Liver (tissue), 8 donors: ENCODE measurements at regions not wholly inside any gene's neighbourhood (a gene's known extent, or its start where the extent isn't known, plus 50 kb on each side); places are given as distances from the start of the nearest gene placed in this dataset.

Source experiments
- DNase-seq: peaks from one replicate; pipeline ENCODE4 v3.0.0-alpha.2; 2017; ENCODE audit warnings: low spot score
- H3K27ac ChIP-seq, 2 donors: one replicate each; pipeline ENCODE4 v1.7.0; 2013; ENCODE audit warnings: inconsistent platforms in 2 of 2, low read length in 2 of 2, control low read depth in 1 of 2, low read depth in 1 of 2, mild to moderate bottlenecking in 1 of 2
- H3K27me3 ChIP-seq, 4 donors: one replicate each; pipeline versions ENCODE4 v1.6.1 to v1.7.0; 2013; ENCODE audit warnings: low read length in 3 of 4, inconsistent platforms in 1 of 4, mild to moderate bottlenecking in 1 of 4, moderate library complexity in 1 of 4; ENCODE audit not compliant: control insufficient read depth in 4 of 4, insufficient read depth in 4 of 4
- H3K36me3 ChIP-seq, 4 donors: one replicate each; pipeline versions ENCODE4 v1.6.1 to v1.7.0; 2013; ENCODE audit warnings: low read length in 3 of 4, mild to moderate bottlenecking in 3 of 4, low read depth in 1 of 4, moderate library complexity in 1 of 4; ENCODE audit not compliant: control insufficient read depth in 4 of 4, insufficient read depth in 3 of 4
- H3K4me1 ChIP-seq, 4 donors: one replicate each; pipeline versions ENCODE4 v1.6.1 to v1.7.0; 2013; ENCODE audit warnings: low read length in 3 of 4, mild to moderate bottlenecking in 3 of 4, moderate library complexity in 1 of 4; ENCODE audit not compliant: control insufficient read depth in 4 of 4, insufficient read depth in 4 of 4
- H3K4me3 ChIP-seq, 3 donors: one replicate each; pipeline versions ENCODE4 v1.6.1 to v1.7.0; 2013; ENCODE audit warnings: low read length in 3 of 3, control low read depth in 1 of 3, low read depth in 1 of 3, mild to moderate bottlenecking in 1 of 3
- H3K9ac ChIP-seq, 2 donors: one replicate each; pipeline ENCODE4 v1.7.0; 2013; ENCODE audit warnings: low read length in 2 of 2, mild to moderate bottlenecking in 2 of 2, moderate library complexity in 2 of 2, control low read depth in 1 of 2, low read depth in 1 of 2
- H3K9me3 ChIP-seq, 4 donors: one replicate each; pipeline versions ENCODE4 v1.6.1 to v1.7.0; 2013; ENCODE audit warnings: low read length in 3 of 4; ENCODE audit not compliant: control insufficient read depth in 4 of 4
- EGR1 ChIP-seq, 2 donors: IDR thresholded peaks; 2 replicates each; pipeline ENCODE4 v1.6.1; 2016 to 2018; ENCODE audit warnings: antibody characterized with exemption in 2 of 2, low read depth in 2 of 2
- FOXA1 ChIP-seq: IDR thresholded peaks from 2 replicates; pipeline ENCODE4 v1.6.1; 2016; ENCODE audit warnings: antibody characterized with exemption
- FOXA2 ChIP-seq: IDR thresholded peaks from 2 replicates; pipeline ENCODE4 v1.6.1; 2016; ENCODE audit warnings: antibody characterized with exemption
- GABPA ChIP-seq, 2 donors: IDR thresholded peaks in 1 of 2; conservative IDR thresholded peaks in 1 of 2; 2 replicates each; pipeline ENCODE4 v1.6.1; 2016; ENCODE audit warnings: antibody characterized with exemption in 2 of 2, mild to moderate bottlenecking in 1 of 2, moderate library complexity in 1 of 2
- HNF4A ChIP-seq, 2 donors: conservative IDR thresholded peaks; 2 replicates each; pipeline ENCODE4 v1.6.1; 2016; ENCODE audit warnings: antibody characterized with exemption in 2 of 2, mild to moderate bottlenecking in 2 of 2
- HNF4G ChIP-seq: IDR thresholded peaks from 2 replicates; pipeline ENCODE4 v1.6.1; 2016; ENCODE audit warnings: antibody characterized with exemption
- JUND ChIP-seq, 2 donors: IDR thresholded peaks; 2 replicates each; pipeline ENCODE4 v1.6.1; 2016; ENCODE audit warnings: antibody characterized with exemption in 2 of 2
- NR2F2 ChIP-seq: IDR thresholded peaks from 2 replicates; pipeline ENCODE4 v1.6.1; 2016; ENCODE audit warnings: antibody characterized with exemption
- RAD21 ChIP-seq, 2 donors: IDR thresholded peaks; 2 replicates each; pipeline ENCODE4 v1.6.1; 2016; ENCODE audit warnings: antibody characterized with exemption in 2 of 2, mild to moderate bottlenecking in 2 of 2
- RXRA ChIP-seq, 2 donors: IDR thresholded peaks; 2 replicates each; pipeline ENCODE4 v1.6.1; 2017 to 2018; ENCODE audit warnings: antibody characterized with exemption in 2 of 2, mild to moderate bottlenecking in 1 of 2
- SP1 ChIP-seq: IDR thresholded peaks from 2 replicates; pipeline ENCODE4 v1.6.1; 2018; ENCODE audit warnings: antibody characterized with exemption, mild to moderate bottlenecking
- TAF1 ChIP-seq: conservative IDR thresholded peaks from 2 replicates; pipeline ENCODE4 v1.6.1; 2016; ENCODE audit warnings: antibody characterized with exemption, mild to moderate bottlenecking
- YY1 ChIP-seq: IDR thresholded peaks from 2 replicates; pipeline ENCODE4 v1.6.1; 2016; ENCODE audit warnings: antibody characterized with exemption, mild to moderate bottlenecking
- WGBS: extraction: QIAGEN DNeasy Blood & Tissue Kit; methylation state at CpG from one replicate; pipeline ENCODE4 v1.1.7; 2013; 5-methylcytosine and 5-hydroxymethylcytosine counted together
- TF ChIP-seq, protein P1 (sequence below): IDR thresholded peaks from 2 replicates; pipeline ENCODE4 v1.6.1; 2016; ENCODE audit warnings: antibody characterized with exemption
- TF ChIP-seq, protein P2 (sequence below): IDR thresholded peaks from 2 replicates; pipeline ENCODE4 v1.6.1; 2016; ENCODE audit warnings: antibody characterized with exemption
- TF ChIP-seq, protein P3 (sequence below): fragments of 150-350 bp; IDR thresholded peaks from 2 replicates; pipeline ENCODE4 v1.5.1; 2017; ENCODE audit warnings: improper control_type of control experiment, low read depth, low read length; ENCODE audit not compliant: missing input control
- TF ChIP-seq, protein P4 (sequence below): IDR thresholded peaks from 2 replicates; pipeline ENCODE4 v1.6.1; 2016; ENCODE audit warnings: antibody characterized with exemption
- TF ChIP-seq, protein P5 (sequence below): IDR thresholded peaks from 2 replicates; pipeline ENCODE4 v1.6.1; 2016; ENCODE audit warnings: antibody characterized with exemption, mild to moderate bottlenecking
- donor health status: healthy.
- donor health status: healthy.
- donor health status: healthy.
- donor health status: healthy.
- donor health status: healthy.

DNA sequence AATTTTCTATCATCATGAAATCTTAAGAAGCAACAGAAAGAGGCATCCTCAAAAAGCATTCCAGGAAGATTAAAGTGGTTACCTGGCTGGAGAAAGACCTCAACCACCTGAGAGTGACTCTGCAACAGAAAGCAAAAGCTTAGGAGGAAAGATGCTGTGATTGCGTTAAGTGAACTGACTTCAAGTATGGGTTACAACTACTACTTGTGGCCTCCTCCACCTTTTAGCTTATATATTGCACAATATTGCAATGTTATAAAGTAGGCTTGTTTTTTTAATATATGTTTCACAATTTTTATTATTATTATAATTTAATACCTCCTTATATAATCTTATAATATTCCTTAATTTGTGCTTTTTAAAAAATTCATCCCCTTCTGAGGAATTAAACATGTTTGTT is 1407.5 kb downstream of the KCNT2 start:
- Histone ChIP-seq H3K4me1 (no peaks in the 10 kb centered on the region), H3K4me3 (no peak overlapping the region), H3K36me3 (no peaks in the 10 kb centered on the region), H3K9ac (no peak overlapping the region), H3K9me3 (no peaks in the 10 kb centered on the region), H3K27ac (no peak overlapping the region), H3K27me3 (no peaks in the 10 kb centered on the region)
- no peak for TF ChIP-seq RAD21 (IDR thresholded peaks at IDR 0.05)
- no peak for TF ChIP-seq GABPA (IDR thresholded peaks at IDR 0.05 in 1 of 2, conservative IDR thresholded peaks at IDR 0.05 in 1 of 2)
- TF ChIP-seq TAF1, result no peak
- TF ChIP-seq, protein P1, sequence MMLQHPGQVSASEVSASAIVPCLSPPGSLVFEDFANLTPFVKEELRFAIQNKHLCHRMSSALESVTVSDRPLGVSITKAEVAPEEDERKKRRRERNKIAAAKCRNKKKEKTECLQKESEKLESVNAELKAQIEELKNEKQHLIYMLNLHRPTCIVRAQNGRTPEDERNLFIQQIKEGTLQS, result no peak
- TF ChIP-seq, protein P2, sequence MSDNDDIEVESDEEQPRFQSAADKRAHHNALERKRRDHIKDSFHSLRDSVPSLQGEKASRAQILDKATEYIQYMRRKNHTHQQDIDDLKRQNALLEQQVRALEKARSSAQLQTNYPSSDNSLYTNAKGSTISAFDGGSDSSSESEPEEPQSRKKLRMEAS, result no peak
- no peak for TF ChIP-seq FOXA2
- TF ChIP-seq HNF4A (conservative IDR thresholded peaks at IDR 0.05), result no peak
- TF ChIP-seq, protein P3, sequence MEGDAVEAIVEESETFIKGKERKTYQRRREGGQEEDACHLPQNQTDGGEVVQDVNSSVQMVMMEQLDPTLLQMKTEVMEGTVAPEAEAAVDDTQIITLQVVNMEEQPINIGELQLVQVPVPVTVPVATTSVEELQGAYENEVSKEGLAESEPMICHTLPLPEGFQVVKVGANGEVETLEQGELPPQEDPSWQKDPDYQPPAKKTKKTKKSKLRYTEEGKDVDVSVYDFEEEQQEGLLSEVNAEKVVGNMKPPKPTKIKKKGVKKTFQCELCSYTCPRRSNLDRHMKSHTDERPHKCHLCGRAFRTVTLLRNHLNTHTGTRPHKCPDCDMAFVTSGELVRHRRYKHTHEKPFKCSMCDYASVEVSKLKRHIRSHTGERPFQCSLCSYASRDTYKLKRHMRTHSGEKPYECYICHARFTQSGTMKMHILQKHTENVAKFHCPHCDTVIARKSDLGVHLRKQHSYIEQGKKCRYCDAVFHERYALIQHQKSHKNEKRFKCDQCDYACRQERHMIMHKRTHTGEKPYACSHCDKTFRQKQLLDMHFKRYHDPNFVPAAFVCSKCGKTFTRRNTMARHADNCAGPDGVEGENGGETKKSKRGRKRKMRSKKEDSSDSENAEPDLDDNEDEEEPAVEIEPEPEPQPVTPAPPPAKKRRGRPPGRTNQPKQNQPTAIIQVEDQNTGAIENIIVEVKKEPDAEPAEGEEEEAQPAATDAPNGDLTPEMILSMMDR, result no peak
- TF ChIP-seq NR2F2, result no peak
- TF ChIP-seq, protein P4, sequence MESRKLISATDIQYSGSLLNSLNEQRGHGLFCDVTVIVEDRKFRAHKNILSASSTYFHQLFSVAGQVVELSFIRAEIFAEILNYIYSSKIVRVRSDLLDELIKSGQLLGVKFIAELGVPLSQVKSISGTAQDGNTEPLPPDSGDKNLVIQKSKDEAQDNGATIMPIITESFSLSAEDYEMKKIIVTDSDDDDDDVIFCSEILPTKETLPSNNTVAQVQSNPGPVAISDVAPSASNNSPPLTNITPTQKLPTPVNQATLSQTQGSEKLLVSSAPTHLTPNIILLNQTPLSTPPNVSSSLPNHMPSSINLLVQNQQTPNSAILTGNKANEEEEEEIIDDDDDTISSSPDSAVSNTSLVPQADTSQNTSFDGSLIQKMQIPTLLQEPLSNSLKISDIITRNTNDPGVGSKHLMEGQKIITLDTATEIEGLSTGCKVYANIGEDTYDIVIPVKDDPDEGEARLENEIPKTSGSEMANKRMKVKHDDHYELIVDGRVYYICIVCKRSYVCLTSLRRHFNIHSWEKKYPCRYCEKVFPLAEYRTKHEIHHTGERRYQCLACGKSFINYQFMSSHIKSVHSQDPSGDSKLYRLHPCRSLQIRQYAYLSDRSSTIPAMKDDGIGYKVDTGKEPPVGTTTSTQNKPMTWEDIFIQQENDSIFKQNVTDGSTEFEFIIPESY, result no peak
- TF ChIP-seq RXRA (IDR thresholded peaks at IDR 0.05), result no peak
- TF ChIP-seq JUND (IDR thresholded peaks at IDR 0.05), result no peak
- no peak for TF ChIP-seq YY1
- no peak for TF ChIP-seq FOXA1
- TF ChIP-seq, protein P5, sequence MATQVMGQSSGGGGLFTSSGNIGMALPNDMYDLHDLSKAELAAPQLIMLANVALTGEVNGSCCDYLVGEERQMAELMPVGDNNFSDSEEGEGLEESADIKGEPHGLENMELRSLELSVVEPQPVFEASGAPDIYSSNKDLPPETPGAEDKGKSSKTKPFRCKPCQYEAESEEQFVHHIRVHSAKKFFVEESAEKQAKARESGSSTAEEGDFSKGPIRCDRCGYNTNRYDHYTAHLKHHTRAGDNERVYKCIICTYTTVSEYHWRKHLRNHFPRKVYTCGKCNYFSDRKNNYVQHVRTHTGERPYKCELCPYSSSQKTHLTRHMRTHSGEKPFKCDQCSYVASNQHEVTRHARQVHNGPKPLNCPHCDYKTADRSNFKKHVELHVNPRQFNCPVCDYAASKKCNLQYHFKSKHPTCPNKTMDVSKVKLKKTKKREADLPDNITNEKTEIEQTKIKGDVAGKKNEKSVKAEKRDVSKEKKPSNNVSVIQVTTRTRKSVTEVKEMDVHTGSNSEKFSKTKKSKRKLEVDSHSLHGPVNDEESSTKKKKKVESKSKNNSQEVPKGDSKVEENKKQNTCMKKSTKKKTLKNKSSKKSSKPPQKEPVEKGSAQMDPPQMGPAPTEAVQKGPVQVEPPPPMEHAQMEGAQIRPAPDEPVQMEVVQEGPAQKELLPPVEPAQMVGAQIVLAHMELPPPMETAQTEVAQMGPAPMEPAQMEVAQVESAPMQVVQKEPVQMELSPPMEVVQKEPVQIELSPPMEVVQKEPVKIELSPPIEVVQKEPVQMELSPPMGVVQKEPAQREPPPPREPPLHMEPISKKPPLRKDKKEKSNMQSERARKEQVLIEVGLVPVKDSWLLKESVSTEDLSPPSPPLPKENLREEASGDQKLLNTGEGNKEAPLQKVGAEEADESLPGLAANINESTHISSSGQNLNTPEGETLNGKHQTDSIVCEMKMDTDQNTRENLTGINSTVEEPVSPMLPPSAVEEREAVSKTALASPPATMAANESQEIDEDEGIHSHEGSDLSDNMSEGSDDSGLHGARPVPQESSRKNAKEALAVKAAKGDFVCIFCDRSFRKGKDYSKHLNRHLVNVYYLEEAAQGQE, result no peak
- no peak for TF ChIP-seq HNF4G
- no peak for TF ChIP-seq SP1
- TF ChIP-seq EGR1 (IDR thresholded peaks at IDR 0.05; ENCODE audit: low read depth in 2 of 2), result no peak
- 93% methylated on average over 1 of the region's 1 CpG for WGBS
- DNase-seq, result no peak
